ENCODE measurements at regions not wholly inside any gene's neighbourhood (a gene's known extent, or its start where the extent isn't known, plus 50 kb on each side); places are given as distances from the start of the nearest gene placed in this dataset.

GRCh38 chr3:74049444-74049843 is 424.7 kb upstream of the PDZRN3 start:
- TF ChIP-seq RAD21 (IDR thresholded peaks at IDR 0.05; ENCODE audit: low read depth) (no peak), MAX (IDR thresholded peaks at IDR 0.05) (no peak), TAF1 (IDR thresholded peaks at IDR 0.05; ENCODE audit: low read depth) (no peak), REST (IDR thresholded peaks at IDR 0.05; ENCODE audit: low read depth) (no peak), USF1 (IDR thresholded peaks at IDR 0.05) (no peak), YY1 (IDR thresholded peaks at IDR 0.05; ENCODE audit: low read depth) (no peak), EP300 (IDR thresholded peaks at IDR 0.05; ENCODE audit: borderline replicate concordance) (no peak), EGR1 (IDR thresholded peaks at IDR 0.05) (no peak), NFIC (IDR thresholded peaks at IDR 0.05) (no peak), TCF12 (IDR thresholded peaks at IDR 0.05; ENCODE audit: low read depth) (no peak), FOXM1 (IDR thresholded peaks at IDR 0.05; ENCODE audit: borderline replicate concordance, low read depth) (no peak)

All from Ishikawa (cell line).